Lung (tissue), 11 donors: ENCODE measurements at regions not wholly inside any gene's neighbourhood (a gene's known extent, or its start where the extent isn't known, plus 50 kb on each side); places are given as distances from the start of the nearest gene placed in this dataset.
"Not testable (repeated sequence)": the region's sequence is repeated elsewhere in the genome, so short reads cannot be mapped to it uniquely, and the experiment has no call there.

Experiments used
- ATAC-seq: fragments of 200-7000 bp; cut with Tn5 transposase; one replicate; pipeline ENCODE4 v1.9.1; 2020; ENCODE audit warnings: moderate number of reproducible peaks; ENCODE audit not compliant: insufficient read depth, low FRiP score
- DNase-seq, 3 donors: peaks; one replicate each; pipeline ENCODE4 v3.0.0-alpha.2; 2013 to 2017
- H3K27ac ChIP-seq, 2 donors: one replicate each; pipeline ENCODE4 v1.5.1; 2013; ENCODE audit warnings: mild to moderate bottlenecking in 2 of 2, moderate library complexity in 2 of 2, control low read depth in 1 of 2, inconsistent platforms in 1 of 2, low read depth in 1 of 2, low read length in 1 of 2
- H3K27me3 ChIP-seq, 3 donors: one replicate each; pipeline ENCODE4 v1.5.1; 2013; ENCODE audit warnings: low read length in 2 of 3; ENCODE audit not compliant: control insufficient read depth in 3 of 3, insufficient read depth in 3 of 3
- H3K36me3 ChIP-seq, 4 donors: one replicate each; pipeline ENCODE4 v1.5.1; 2013; ENCODE audit warnings: low read length in 4 of 4, mild to moderate bottlenecking in 1 of 4, moderate library complexity in 1 of 4; ENCODE audit not compliant: control insufficient read depth in 4 of 4, insufficient read depth in 4 of 4
- H3K4me1 ChIP-seq, 5 donors: one replicate each; pipeline ENCODE4 v1.5.1; 2013; ENCODE audit warnings: low read length in 5 of 5, mild to moderate bottlenecking in 2 of 5, moderate library complexity in 1 of 5; ENCODE audit not compliant: control insufficient read depth in 5 of 5, insufficient read depth in 5 of 5
- H3K4me3 ChIP-seq: one replicate; pipeline ENCODE4 v1.5.1; 2013; ENCODE audit warnings: mild to moderate bottlenecking, control low read depth, moderate library complexity
- H3K9ac ChIP-seq, 2 donors: one replicate each; pipeline ENCODE4 v1.5.1; 2013; ENCODE audit warnings: low read length in 2 of 2, control low read depth in 1 of 2; ENCODE audit not compliant: insufficient read depth in 1 of 2
- H3K9me3 ChIP-seq, 4 donors: one replicate each; pipeline ENCODE4 v1.5.1; 2013; ENCODE audit warnings: low read length in 3 of 4, mild to moderate bottlenecking in 1 of 4, moderate library complexity in 1 of 4; ENCODE audit not compliant: control insufficient read depth in 4 of 4, insufficient read depth in 3 of 4
- CTCF ChIP-seq: IDR thresholded peaks from 2 replicates; pipeline ENCODE4 v1.5.1; 2012; ENCODE audit warnings: mild to moderate bottlenecking; ENCODE audit errors: control extremely low read depth, extremely low read depth
- WGBS, 2 donors: extraction: QIAGEN DNeasy Blood & Tissue Kit; methylation state at CpG; one replicate each; pipeline ENCODE4 v1.1.7; 2013; 5-methylcytosine and 5-hydroxymethylcytosine counted together
- donor health status: control.
- donor health status: control.
- donor health status: Bipolar disorder and iron deficiency.
- donor health status: healthy.
- donor health status: DM: yes; HTN: yes; CAD: no.

GRCh38 chr14:43087666-43088065 lies 1419.4 kb downstream of the FSCB start:
- Histone ChIP-seq H3K4me3 (no peak overlapping the region), H3K4me1 (no peaks in the 10 kb centered on the region), H3K27me3 (no peaks in the 10 kb centered on the region), H3K27ac (no peak overlapping the region), H3K9me3 (no peaks in the 10 kb centered on the region), H3K9ac (no peak overlapping the region), H3K36me3 (no peaks in the 10 kb centered on the region)
- DNase-seq (peak in 1 of 3 donors; percentile 7), ATAC-seq (no peak)
- no peak for TF ChIP-seq CTCF
- WGBS, 2 donors = 48 to 63% methylated on average over 2 of the region's 2 CpGs

- Histone ChIP-seq H3K27me3 (no peaks in the 10 kb centered on the region), H3K9ac (no peak overlapping the region), H3K27ac (no peak overlapping the region), H3K9me3 (no peaks in the 10 kb centered on the region), H3K36me3 (no peaks in the 10 kb centered on the region), H3K4me1 (no peaks in the 10 kb centered on the region), H3K4me3 (no peak overlapping the region)
- ATAC-seq (no peak), DNase-seq (no peak)
- no peak for TF ChIP-seq CTCF
- 77 to 82% methylated on average over 1 of the region's 1 CpG for WGBS, 2 donors
These were observed 1421.3 kb downstream of the FSCB start for GRCh38 chr14:43085819-43086218.

- not testable (repeated sequence) for DNase-seq, ATAC-seq, H3K27me3 ChIP-seq, H3K9me3 ChIP-seq, H3K9ac ChIP-seq, H3K36me3 ChIP-seq, H3K27ac ChIP-seq, H3K4me3 ChIP-seq, H3K4me1 ChIP-seq
- WGBS, 2 donors = 77 to 97% methylated on average over 2 of the region's 3 CpGs
These were observed 1439.7 kb downstream of the FSCB start for GRCh38 chr14:43067372-43067771.

- no peaks in the 10 kb centered on the region for H3K27me3 ChIP-seq
- peaks cover 0 to 3% (median 0%) of the 10 kb centered on the region in 4 donors for H3K9me3 ChIP-seq
- 42 to 59% methylated on average over 1 of the region's 1 CpG for WGBS, 2 donors
- no peak overlapping the region for H3K27ac ChIP-seq
- no peak for TF ChIP-seq CTCF
- no peak for ATAC-seq
- no peak for DNase-seq
- H3K36me3 ChIP-seq = no peaks in the 10 kb centered on the region
- no peak overlapping the region for H3K4me3 ChIP-seq
- H3K9ac ChIP-seq = no peak overlapping the region
- no peaks in the 10 kb centered on the region for H3K4me1 ChIP-seq
These were observed 1449.4 kb downstream of the LRFN5 start for GRCh38 chr14:43056106-43056505.
